ENCODE measurements at regions not wholly inside any gene's neighbourhood (a gene's known extent, or its start where the extent isn't known, plus 50 kb on each side); places are given as distances from the start of the nearest gene placed in this dataset.

DNA sequence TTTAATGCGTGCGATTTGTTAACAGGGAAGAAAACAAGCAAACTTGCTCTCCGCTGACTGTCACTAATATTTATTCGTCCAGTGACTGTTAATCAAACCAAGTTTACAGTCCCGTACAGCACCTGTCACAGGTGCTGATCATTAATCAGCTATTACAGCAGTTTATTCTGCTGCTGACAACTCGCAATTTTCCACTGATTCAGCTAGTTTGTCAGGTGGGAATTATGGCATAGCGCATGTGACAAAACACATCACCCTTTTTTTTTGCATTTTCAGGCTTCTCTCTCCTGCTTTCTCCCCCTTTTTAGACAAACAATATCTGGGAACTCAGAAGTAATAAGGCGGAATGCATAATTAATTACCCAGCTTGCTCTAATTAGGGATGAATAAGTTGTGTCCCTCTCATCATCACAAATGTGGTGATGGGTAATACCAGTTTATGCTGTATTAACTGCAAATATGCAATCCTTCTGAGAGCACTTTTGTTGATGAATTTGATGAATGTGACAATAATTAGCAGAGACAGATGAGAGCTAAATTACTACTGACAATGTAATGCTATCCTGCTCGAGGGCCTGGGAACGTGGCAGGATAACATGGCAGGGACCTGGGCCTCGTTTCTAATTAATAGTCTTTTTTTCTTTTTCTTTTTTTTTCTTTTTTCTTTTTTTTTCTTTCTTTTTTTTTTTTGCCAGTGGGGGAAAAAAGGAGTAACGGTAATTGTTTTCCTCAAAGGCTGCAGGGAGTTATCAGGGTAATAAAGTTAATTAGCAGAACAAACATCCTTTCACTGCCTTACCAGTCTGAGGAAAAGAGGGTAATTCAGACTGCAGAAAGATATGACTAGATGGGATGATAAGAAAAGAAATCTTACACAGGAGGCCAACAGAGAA, 150.3 kb upstream of the SOX2 start:
- no peak overlapping the region for H3K27ac ChIP-seq (ENCODE audit: low read depth, low read length)
- no peaks in the 10 kb centered on the region for H3K79me2 ChIP-seq (ENCODE audit: control insufficient read depth, low read length)
- H3K4me2 ChIP-seq (ENCODE audit: low read length): no peak overlapping the region
- H3K9me2 ChIP-seq (replicated peaks; ENCODE audit: control insufficient read depth, low read length): no peaks in the 10 kb centered on the region
- no peak overlapping the region for H3K4me3 ChIP-seq (ENCODE audit: low read length)
- H3K9me3 ChIP-seq (ENCODE audit: control insufficient read depth, insufficient read depth, low read length): no peaks in the 10 kb centered on the region
- no peak for TF ChIP-seq EZH2phosphoT487 (IDR thresholded peaks at IDR 0.05; ENCODE audit: borderline replicate concordance, low read length)
- no peak for TF ChIP-seq CTCF (IDR thresholded peaks at IDR 0.05; ENCODE audit: low read depth, low read length, poor library complexity, severe bottlenecking)
- no peaks in the 10 kb centered on the region for H3K27me3 ChIP-seq (ENCODE audit: control insufficient read depth, low read length)
- H3F3A ChIP-seq (ENCODE audit: control insufficient read depth, insufficient read depth): no peaks in the 10 kb centered on the region
- H4K20me1 ChIP-seq (ENCODE audit: control insufficient read depth, insufficient read depth, low read depth, low read length): no peaks in the 10 kb centered on the region
- H3K4me1 ChIP-seq (ENCODE audit: control insufficient read depth, low read length): peaks cover 13% of the 10 kb centered on the region
- H3K36me3 ChIP-seq (ENCODE audit: control insufficient read depth, low read length): no peaks in the 10 kb centered on the region

- TF ChIP-seq CTCF (IDR thresholded peaks at IDR 0.05; ENCODE audit: low read depth, low read length, poor library complexity, severe bottlenecking) (no peak), EZH2phosphoT487 (IDR thresholded peaks at IDR 0.05; ENCODE audit: borderline replicate concordance, low read length) (no peak)
- Histone ChIP-seq H3K4me2 (ENCODE audit: low read length) (no peak overlapping the region), H3K4me3 (ENCODE audit: low read length) (no peak overlapping the region), H3K79me2 (ENCODE audit: control insufficient read depth, low read length) (no peaks in the 10 kb centered on the region), H3F3A (ENCODE audit: control insufficient read depth, insufficient read depth) (no peaks in the 10 kb centered on the region), H3K9me2 (replicated peaks; ENCODE audit: control insufficient read depth, low read length) (no peaks in the 10 kb centered on the region), H3K4me1 (ENCODE audit: control insufficient read depth, low read length) (peaks cover 8% of the 10 kb centered on the region), H3K27me3 (ENCODE audit: control insufficient read depth, low read length) (no peaks in the 10 kb centered on the region), H3K36me3 (ENCODE audit: control insufficient read depth, low read length) (no peaks in the 10 kb centered on the region), H3K9me3 (ENCODE audit: control insufficient read depth, insufficient read depth, low read length) (no peaks in the 10 kb centered on the region), H4K20me1 (ENCODE audit: control insufficient read depth, insufficient read depth, low read depth, low read length) (no peaks in the 10 kb centered on the region), H3K27ac (ENCODE audit: low read depth, low read length) (no peak overlapping the region)
Observed at GRCh38 chr3:181558870-181559269, 152.9 kb upstream of the SOX2 start.

DNA sequence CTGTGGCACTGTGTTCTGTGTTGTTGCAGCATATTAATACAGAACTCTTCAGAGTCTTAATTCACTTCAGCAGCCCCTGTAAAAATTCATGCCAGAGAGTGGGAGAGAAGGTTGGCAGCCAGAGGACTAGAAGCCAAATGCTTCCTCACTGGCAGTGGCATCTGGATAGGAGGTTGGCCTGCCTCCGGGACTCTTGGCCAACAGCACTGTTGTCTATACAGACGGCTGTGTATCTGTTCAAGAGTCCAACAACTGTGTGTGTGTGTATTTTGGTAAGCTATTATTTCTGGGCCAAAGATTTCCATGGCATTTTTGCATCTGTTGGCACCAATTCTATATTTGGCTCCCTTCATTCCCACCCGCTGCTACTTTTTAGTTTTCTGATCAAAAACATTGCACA, 156.0 kb upstream of the SOX2 start:
- no peaks in the 10 kb centered on the region for H3K9me3 ChIP-seq (ENCODE audit: control insufficient read depth, insufficient read depth, low read length)
- H3K79me2 ChIP-seq (ENCODE audit: control insufficient read depth, low read length): no peaks in the 10 kb centered on the region
- no peak overlapping the region for H3K4me2 ChIP-seq (ENCODE audit: low read length)
- H3K9me2 ChIP-seq (replicated peaks; ENCODE audit: control insufficient read depth, low read length): no peaks in the 10 kb centered on the region
- H3K4me3 ChIP-seq (ENCODE audit: low read length): no peak overlapping the region
- no peaks in the 10 kb centered on the region for H3F3A ChIP-seq (ENCODE audit: control insufficient read depth, insufficient read depth)
- no peaks in the 10 kb centered on the region for H4K20me1 ChIP-seq (ENCODE audit: control insufficient read depth, insufficient read depth, low read depth, low read length)
- H3K27ac ChIP-seq (ENCODE audit: low read depth, low read length): no peak overlapping the region
- TF ChIP-seq EZH2phosphoT487 (IDR thresholded peaks at IDR 0.05; ENCODE audit: borderline replicate concordance, low read length) (no peak), CTCF (IDR thresholded peaks at IDR 0.05; ENCODE audit: low read depth, low read length, poor library complexity, severe bottlenecking) (no peak)
- H3K27me3 ChIP-seq (ENCODE audit: control insufficient read depth, low read length): no peaks in the 10 kb centered on the region
- peaks cover 3% of the 10 kb centered on the region for H3K4me1 ChIP-seq (ENCODE audit: control insufficient read depth, low read length)
- H3K36me3 ChIP-seq (ENCODE audit: control insufficient read depth, low read length): no peaks in the 10 kb centered on the region
